ENCODE measurements at regions not wholly inside any gene's neighbourhood (a gene's known extent, or its start where the extent isn't known, plus 50 kb on each side); places are given as distances from the start of the nearest gene placed in this dataset.

DNA sequence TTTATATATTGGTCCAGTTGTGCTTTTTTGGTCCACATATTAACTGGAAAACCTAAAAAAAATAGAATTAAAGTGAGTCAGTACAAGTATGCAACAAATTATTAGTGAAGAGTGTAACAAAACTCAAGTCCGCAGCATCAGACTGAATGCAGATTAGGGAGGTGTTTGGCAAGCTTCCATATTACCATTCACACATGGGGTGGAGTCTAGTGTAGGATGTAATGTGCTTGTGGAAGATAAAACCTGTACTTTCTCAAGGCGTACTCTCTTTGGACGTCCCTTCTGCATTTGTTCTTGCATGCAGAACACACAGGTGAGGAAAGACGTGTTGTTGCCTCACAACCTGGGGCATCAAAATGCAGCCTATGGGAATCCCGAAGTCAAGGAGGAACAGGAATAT, 668.7 kb downstream of the MRPL39 start:
- TF ChIP-seq, protein P1, sequence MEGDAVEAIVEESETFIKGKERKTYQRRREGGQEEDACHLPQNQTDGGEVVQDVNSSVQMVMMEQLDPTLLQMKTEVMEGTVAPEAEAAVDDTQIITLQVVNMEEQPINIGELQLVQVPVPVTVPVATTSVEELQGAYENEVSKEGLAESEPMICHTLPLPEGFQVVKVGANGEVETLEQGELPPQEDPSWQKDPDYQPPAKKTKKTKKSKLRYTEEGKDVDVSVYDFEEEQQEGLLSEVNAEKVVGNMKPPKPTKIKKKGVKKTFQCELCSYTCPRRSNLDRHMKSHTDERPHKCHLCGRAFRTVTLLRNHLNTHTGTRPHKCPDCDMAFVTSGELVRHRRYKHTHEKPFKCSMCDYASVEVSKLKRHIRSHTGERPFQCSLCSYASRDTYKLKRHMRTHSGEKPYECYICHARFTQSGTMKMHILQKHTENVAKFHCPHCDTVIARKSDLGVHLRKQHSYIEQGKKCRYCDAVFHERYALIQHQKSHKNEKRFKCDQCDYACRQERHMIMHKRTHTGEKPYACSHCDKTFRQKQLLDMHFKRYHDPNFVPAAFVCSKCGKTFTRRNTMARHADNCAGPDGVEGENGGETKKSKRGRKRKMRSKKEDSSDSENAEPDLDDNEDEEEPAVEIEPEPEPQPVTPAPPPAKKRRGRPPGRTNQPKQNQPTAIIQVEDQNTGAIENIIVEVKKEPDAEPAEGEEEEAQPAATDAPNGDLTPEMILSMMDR (IDR thresholded peaks at IDR 0.05; ENCODE audit: poor library complexity, severe bottlenecking), result no peak
- TF ChIP-seq EZH2 (IDR thresholded peaks at IDR 0.05; ENCODE audit: borderline replicate concordance, insufficient read depth, low read length, poor library complexity, severe bottlenecking), result no peak
- TF ChIP-seq TAF1 (IDR thresholded peaks at IDR 0.05; ENCODE audit: low read depth), result no peak

Data from neural cell (in vitro differentiated cells).